22Rv1 (cell line): ENCODE measurements at regions not wholly inside any gene's neighbourhood (a gene's known extent, or its start where the extent isn't known, plus 50 kb on each side); places are given as distances from the start of the nearest gene placed in this dataset.
A peak's percentile ranks its signal among the peaks of the same experiment; 100 is the strongest.

Experiments used
- H3K27ac ChIP-seq: fragments of 450-650 bp; 2 replicates; pipeline ENCODE4 v1.5.1; 2017
- ZFX ChIP-seq: fragments of 450-650 bp; IDR thresholded peaks from 2 replicates; pipeline ENCODE4 v1.6.1; 2017; ENCODE audit warnings: antibody characterized with exemption, borderline replicate concordance
- TF ChIP-seq, protein P1 (sequence below): fragments of 450-650 bp; IDR thresholded peaks from 2 replicates; pipeline ENCODE4 v1.5.1; 2017; ENCODE audit warnings: mild to moderate bottlenecking

DNA sequence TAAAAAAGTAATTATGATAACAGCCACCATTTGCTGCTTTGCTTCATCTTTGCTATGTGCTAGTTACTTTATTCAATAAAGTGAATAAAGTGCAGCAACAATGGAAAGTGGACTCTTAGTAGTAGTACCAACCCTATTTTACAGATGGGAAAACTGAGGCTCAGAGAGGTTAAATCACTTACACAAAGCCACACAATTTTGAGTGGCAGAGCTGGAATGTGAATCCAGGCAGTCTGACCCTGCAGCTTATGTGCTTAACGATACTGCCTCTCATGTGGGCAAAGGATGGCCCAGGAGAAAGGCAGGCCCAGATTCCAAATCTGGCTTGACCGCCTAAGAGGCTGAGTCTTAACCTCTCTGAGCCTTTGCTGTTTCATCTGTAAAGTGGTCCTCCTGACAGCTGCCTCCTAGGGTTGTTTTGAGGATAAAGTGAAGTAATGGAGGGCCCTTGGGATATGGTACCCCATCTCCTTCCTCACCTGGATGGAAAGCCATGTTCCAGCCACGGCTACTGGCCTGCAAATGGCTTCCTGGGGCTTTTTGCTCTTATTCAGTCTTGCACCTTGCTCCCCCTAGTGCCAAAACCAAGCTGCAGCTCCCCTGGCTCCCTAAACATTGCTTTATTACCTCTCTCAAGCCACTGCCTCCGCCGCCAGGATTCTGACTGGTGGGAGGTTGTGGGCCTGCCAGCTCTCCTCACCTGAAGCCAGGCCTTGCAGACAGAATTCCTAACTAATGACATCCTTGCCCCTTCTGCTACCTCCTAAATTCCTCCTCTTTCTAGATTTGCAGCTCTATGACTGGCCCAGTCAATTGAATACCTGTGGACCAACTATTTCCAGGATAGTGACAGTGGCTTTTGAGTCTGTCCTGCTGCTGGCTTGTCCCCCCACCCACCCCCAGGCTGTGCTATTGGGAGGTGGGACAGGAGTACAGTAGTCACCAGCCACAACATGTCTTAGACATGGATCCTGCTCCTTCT, 283.3 kb upstream of the PWP1 start:
- H3K27ac ChIP-seq, result no peak overlapping the region
- no peak for TF ChIP-seq ZFX
- TF ChIP-seq, protein P1, sequence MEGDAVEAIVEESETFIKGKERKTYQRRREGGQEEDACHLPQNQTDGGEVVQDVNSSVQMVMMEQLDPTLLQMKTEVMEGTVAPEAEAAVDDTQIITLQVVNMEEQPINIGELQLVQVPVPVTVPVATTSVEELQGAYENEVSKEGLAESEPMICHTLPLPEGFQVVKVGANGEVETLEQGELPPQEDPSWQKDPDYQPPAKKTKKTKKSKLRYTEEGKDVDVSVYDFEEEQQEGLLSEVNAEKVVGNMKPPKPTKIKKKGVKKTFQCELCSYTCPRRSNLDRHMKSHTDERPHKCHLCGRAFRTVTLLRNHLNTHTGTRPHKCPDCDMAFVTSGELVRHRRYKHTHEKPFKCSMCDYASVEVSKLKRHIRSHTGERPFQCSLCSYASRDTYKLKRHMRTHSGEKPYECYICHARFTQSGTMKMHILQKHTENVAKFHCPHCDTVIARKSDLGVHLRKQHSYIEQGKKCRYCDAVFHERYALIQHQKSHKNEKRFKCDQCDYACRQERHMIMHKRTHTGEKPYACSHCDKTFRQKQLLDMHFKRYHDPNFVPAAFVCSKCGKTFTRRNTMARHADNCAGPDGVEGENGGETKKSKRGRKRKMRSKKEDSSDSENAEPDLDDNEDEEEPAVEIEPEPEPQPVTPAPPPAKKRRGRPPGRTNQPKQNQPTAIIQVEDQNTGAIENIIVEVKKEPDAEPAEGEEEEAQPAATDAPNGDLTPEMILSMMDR, result peak; percentile 71

DNA sequence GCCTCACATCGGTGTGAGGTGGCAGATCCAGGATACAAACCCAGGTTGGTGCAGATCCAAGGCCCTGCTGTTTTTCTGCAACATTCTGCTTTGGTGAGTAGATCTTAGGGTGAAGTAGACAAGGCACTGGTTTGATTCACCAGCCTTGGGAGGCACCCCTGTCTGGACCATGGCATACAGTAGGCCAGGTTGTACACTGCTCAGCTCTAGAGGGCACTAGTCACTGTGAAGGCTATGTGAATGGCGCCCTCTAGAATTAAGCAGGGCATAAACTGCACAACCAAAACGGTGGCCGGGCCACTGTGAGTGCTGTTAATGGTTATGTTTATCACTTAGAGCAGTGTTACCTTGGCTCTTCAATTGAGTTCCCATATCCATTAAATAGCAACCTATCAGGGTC, 280.6 kb upstream of the PWP1 start:
- TF ChIP-seq, protein P1, result peak; percentile 79
- TF ChIP-seq ZFX, result no peak
- H3K27ac ChIP-seq, result no peak overlapping the region

DNA sequence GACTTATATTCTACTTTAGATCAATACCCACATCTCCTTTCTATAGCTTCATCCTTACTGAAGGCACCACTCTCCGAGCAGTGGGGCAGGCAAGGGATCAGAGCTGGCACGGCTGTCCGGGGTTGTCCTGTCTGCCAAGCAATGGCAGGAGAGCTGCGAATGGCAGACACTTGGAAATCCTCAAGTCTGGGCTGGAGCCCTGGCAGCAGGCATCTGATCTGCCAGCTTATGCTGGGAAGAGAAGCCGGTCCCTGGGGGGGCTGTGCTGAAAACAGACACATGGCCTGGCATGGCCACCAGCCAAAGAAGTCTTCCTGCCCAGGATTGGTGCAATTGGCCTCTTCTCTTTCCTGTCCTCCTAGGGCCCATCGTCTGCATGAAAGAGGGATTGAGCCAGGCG, 280.2 kb upstream of the PWP1 start:
- TF ChIP-seq, protein P1, result no peak
- no peak for TF ChIP-seq ZFX
- no peak overlapping the region for H3K27ac ChIP-seq

DNA sequence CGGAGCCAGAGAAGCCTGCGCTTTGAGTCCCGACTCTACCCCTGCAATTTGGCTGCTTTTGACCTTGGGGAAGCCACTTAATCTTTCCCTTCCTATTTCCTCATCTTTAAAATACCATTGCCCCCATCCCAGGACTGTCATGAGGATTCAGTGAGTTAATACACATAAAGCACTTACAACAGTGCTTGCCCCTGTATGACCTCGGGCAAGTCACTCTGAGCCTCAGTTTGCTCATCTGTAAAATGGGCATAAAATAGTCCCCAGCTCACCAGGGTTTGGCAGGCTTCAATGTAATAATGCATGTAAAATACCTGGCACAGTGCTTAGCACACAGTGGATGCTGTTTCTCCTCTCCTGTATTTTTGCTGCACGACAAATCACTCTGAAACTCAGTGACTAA, 278.7 kb upstream of the PWP1 start:
- TF ChIP-seq ZFX, result no peak
- TF ChIP-seq, protein P1, result no peak
- H3K27ac ChIP-seq, result no peak overlapping the region

DNA sequence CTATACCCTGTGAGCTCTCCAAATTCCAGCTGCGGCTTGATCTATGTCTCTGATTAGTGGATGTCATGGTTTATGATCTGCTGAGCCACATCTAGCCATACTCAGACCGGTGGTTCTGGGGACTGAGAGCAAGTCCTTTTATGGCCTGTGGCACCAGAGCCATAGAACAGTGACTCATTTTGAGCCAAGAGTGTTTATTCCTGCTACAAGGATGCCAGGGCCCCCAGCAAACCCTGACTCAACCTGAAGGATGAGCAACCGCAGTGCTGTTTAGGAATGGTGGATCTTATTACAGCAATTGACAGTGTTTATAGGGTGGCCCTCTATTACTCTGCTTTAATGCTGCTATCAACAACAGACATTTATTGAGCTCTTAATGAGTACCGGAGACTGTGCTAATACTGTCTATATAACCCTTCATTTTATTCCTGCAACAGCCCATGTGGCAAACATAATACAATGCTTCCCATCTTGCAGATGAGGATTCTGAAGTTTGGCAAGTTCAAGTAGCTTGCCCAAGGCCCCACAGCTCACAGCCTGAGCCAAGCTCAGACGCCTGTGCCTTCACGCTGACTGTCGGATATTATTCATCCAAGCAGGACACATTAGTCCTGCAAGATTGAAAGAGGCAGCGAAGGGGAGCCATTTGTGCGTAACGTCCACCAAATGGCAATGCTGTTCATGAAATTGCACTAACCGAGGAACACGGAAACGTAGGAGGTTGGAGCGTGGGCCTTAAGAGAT, 273.6 kb upstream of the PWP1 start:
- TF ChIP-seq, protein P1, result no peak
- TF ChIP-seq ZFX, result no peak
- no peak overlapping the region for H3K27ac ChIP-seq

DNA sequence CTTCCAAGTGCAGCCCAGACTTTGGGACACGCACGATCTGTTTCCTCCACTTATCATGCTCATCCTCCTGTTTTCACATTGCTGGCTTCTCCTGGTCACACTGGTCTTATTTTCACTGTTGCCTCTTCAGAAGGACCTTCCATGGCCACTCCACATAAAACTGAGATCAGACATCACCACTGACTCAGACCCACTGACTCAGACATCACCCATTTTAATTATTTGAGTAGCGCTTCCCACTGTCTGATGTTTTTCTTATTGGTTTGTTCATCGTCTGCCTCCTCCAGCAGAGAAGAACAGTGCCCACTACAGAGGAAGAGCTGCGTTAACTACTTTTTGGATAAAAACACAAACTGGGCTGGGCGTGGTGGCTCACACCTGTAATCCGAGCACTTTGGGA, 270.5 kb upstream of the PWP1 start:
- no peak overlapping the region for H3K27ac ChIP-seq
- no peak for TF ChIP-seq ZFX
- TF ChIP-seq, protein P1, result no peak
